Neural progenitor cell (in vitro differentiated cells): ENCODE measurements at regions not wholly inside any gene's neighbourhood (a gene's known extent, or its start where the extent isn't known, plus 50 kb on each side); places are given as distances from the start of the nearest gene placed in this dataset.

Source experiments
- DNase-seq: peaks from one replicate; pipeline ENCODE4 v3.0.0-alpha.2; 2016; ENCODE audit warnings: low spot score
- H2AFZ ChIP-seq: fragments of 200-600 bp; sonication (generic); replicated peaks from 2 replicates; pipeline ENCODE4 v1.6.1; 2016; ENCODE audit warnings: antibody characterized with exemption
- H3F3A ChIP-seq: fragments of 200-600 bp; sonication (generic); 2 replicates; pipeline ENCODE4 v1.6.1; 2016; ENCODE audit warnings: antibody characterized with exemption, low read depth
- H3K27ac ChIP-seq: fragments of 200-600 bp; sonication (generic); 2 replicates; pipeline ENCODE4 v1.5.1; 2016; ENCODE audit warnings: mild to moderate bottlenecking
- H3K27me3 ChIP-seq: fragments of 200-600 bp; sonication (generic); 2 replicates; pipeline ENCODE4 v1.6.1; 2016; ENCODE audit warnings: mild to moderate bottlenecking, moderate library complexity
- H3K36me3 ChIP-seq: fragments of 200-600 bp; sonication (generic); 2 replicates; pipeline ENCODE4 v1.5.1; 2016
- H3K4me1 ChIP-seq: fragments of 200-600 bp; sonication (generic); 2 replicates; pipeline ENCODE4 v1.6.1; 2016; ENCODE audit warnings: mixed run types
- H3K4me2 ChIP-seq: fragments of 200-600 bp; sonication (generic); 2 replicates; pipeline ENCODE4 v1.6.1; 2016
- H3K4me3 ChIP-seq: fragments of 200-600 bp; sonication (generic); 2 replicates; pipeline ENCODE4 v1.5.1; 2016
- H3K79me2 ChIP-seq: fragments of 200-600 bp; sonication (generic); 2 replicates; pipeline ENCODE4 v1.6.1; 2016; ENCODE audit warnings: low read depth
- H3K9ac ChIP-seq: fragments of 200-600 bp; sonication (generic); 2 replicates; pipeline ENCODE4 v1.6.1; 2016
- H3K9me3 ChIP-seq: fragments of 200-600 bp; sonication (generic); 2 replicates; pipeline ENCODE4 v1.5.1; 2016; ENCODE audit warnings: low read depth
- H4K20me1 ChIP-seq: fragments of 200-600 bp; sonication (generic); 2 replicates; pipeline ENCODE4 v1.6.1; 2016; ENCODE audit warnings: low read depth
- H3K27ac Mint-ChIP-seq: 3 replicates; pipeline ENCODE4 v1.8.0; 2021; ENCODE audit warnings: mixed read lengths
- H3K27me3 Mint-ChIP-seq: 2 replicates; pipeline ENCODE4 v1.8.0; 2022; ENCODE audit warnings: low read depth, mild to moderate bottlenecking, inconsistent platforms, moderate library complexity, mixed read lengths; ENCODE audit not compliant: insufficient read depth
- H3K36me3 Mint-ChIP-seq: 3 replicates; pipeline ENCODE4 v1.8.0; 2021; ENCODE audit warnings: mixed read lengths
- H3K4me1 Mint-ChIP-seq: 3 replicates; pipeline ENCODE4 v1.8.0; 2021; ENCODE audit warnings: mixed read lengths
- H3K4me3 Mint-ChIP-seq: 3 replicates; pipeline ENCODE4 v1.8.0; 2021; ENCODE audit warnings: mild to moderate bottlenecking, moderate library complexity, mixed read lengths
- H3K9me3 Mint-ChIP-seq: 3 replicates; pipeline ENCODE4 v1.8.0; 2020; ENCODE audit warnings: mixed read lengths
- EZH2 ChIP-seq: fragments of 200-600 bp; sonication (generic); IDR thresholded peaks from 2 replicates; pipeline ENCODE4 v1.6.1; 2017; ENCODE audit warnings: antibody characterized with exemption, mild to moderate bottlenecking, moderate library complexity
- EZH2phosphoT487 ChIP-seq: fragments of 200-600 bp; sonication (generic); IDR thresholded peaks from 2 replicates; pipeline ENCODE4 v1.6.1; 2017; ENCODE audit warnings: antibody characterized with exemption
- TF ChIP-seq, protein P1 (sequence below): fragments of 200-600 bp; sonication (generic); IDR thresholded peaks from 2 replicates; pipeline ENCODE4 v1.5.1; 2017; ENCODE audit warnings: antibody characterized with exemption, mild to moderate bottlenecking

- H3K27ac ChIP-seq, result no peak overlapping the region
- no peaks in the 10 kb centered on the region for H3K4me1 ChIP-seq
- DNase-seq, result no peak
- H3K4me3 ChIP-seq, result no peak overlapping the region
- no peaks in the 10 kb centered on the region for H3K36me3 Mint-ChIP-seq
- no peaks in the 10 kb centered on the region for H3K36me3 ChIP-seq
- no peak overlapping the region for H3K4me3 Mint-ChIP-seq
- H3F3A ChIP-seq, result no peaks in the 10 kb centered on the region
- H3K27me3 Mint-ChIP-seq, result peaks cover 6% of the 10 kb centered on the region
- H2AFZ ChIP-seq, result no peak overlapping the region
- no peak overlapping the region for H3K9ac ChIP-seq
- TF ChIP-seq, protein P1, sequence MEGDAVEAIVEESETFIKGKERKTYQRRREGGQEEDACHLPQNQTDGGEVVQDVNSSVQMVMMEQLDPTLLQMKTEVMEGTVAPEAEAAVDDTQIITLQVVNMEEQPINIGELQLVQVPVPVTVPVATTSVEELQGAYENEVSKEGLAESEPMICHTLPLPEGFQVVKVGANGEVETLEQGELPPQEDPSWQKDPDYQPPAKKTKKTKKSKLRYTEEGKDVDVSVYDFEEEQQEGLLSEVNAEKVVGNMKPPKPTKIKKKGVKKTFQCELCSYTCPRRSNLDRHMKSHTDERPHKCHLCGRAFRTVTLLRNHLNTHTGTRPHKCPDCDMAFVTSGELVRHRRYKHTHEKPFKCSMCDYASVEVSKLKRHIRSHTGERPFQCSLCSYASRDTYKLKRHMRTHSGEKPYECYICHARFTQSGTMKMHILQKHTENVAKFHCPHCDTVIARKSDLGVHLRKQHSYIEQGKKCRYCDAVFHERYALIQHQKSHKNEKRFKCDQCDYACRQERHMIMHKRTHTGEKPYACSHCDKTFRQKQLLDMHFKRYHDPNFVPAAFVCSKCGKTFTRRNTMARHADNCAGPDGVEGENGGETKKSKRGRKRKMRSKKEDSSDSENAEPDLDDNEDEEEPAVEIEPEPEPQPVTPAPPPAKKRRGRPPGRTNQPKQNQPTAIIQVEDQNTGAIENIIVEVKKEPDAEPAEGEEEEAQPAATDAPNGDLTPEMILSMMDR, result no peak
- TF ChIP-seq EZH2phosphoT487 (no peak), EZH2 (no peak)
- H3K27ac Mint-ChIP-seq, result no peak overlapping the region
- no peaks in the 10 kb centered on the region for H3K9me3 Mint-ChIP-seq
- no peaks in the 10 kb centered on the region for H3K79me2 ChIP-seq
- H3K4me2 ChIP-seq, result no peak overlapping the region
- no peaks in the 10 kb centered on the region for H3K4me1 Mint-ChIP-seq
- H4K20me1 ChIP-seq, result no peaks in the 10 kb centered on the region
- no peaks in the 10 kb centered on the region for H3K27me3 ChIP-seq
- no peaks in the 10 kb centered on the region for H3K9me3 ChIP-seq
These were observed 161.6 kb upstream of the MKLN1 start for GRCh38 chr7:131166066-131166465.

GRCh38 chr7:131170440-131171271, 157.0 kb upstream of the MKLN1 start:
- no peaks in the 10 kb centered on the region for H3K9me3 Mint-ChIP-seq
- no peaks in the 10 kb centered on the region for H3K36me3 ChIP-seq
- H4K20me1 ChIP-seq, result no peaks in the 10 kb centered on the region
- H3K9ac ChIP-seq, result no peak overlapping the region
- no peak overlapping the region for H3K27ac Mint-ChIP-seq
- TF ChIP-seq, protein P1, result no peak
- TF ChIP-seq EZH2phosphoT487 (no peak), EZH2 (no peak)
- no peaks in the 10 kb centered on the region for H3K9me3 ChIP-seq
- no peaks in the 10 kb centered on the region for H3K27me3 ChIP-seq
- H3K4me1 ChIP-seq, result no peaks in the 10 kb centered on the region
- H3F3A ChIP-seq, result no peaks in the 10 kb centered on the region
- H3K27ac ChIP-seq, result no peak overlapping the region
- H3K4me1 Mint-ChIP-seq, result no peaks in the 10 kb centered on the region
- H2AFZ ChIP-seq, result no peak overlapping the region
- H3K36me3 Mint-ChIP-seq, result no peaks in the 10 kb centered on the region
- peak; percentile 27 for DNase-seq
- no peak overlapping the region for H3K4me2 ChIP-seq
- H3K27me3 Mint-ChIP-seq, result peaks cover 2% of the 10 kb centered on the region
- no peak overlapping the region for H3K4me3 Mint-ChIP-seq
- H3K79me2 ChIP-seq, result no peaks in the 10 kb centered on the region
- no peak overlapping the region for H3K4me3 ChIP-seq

DNA sequence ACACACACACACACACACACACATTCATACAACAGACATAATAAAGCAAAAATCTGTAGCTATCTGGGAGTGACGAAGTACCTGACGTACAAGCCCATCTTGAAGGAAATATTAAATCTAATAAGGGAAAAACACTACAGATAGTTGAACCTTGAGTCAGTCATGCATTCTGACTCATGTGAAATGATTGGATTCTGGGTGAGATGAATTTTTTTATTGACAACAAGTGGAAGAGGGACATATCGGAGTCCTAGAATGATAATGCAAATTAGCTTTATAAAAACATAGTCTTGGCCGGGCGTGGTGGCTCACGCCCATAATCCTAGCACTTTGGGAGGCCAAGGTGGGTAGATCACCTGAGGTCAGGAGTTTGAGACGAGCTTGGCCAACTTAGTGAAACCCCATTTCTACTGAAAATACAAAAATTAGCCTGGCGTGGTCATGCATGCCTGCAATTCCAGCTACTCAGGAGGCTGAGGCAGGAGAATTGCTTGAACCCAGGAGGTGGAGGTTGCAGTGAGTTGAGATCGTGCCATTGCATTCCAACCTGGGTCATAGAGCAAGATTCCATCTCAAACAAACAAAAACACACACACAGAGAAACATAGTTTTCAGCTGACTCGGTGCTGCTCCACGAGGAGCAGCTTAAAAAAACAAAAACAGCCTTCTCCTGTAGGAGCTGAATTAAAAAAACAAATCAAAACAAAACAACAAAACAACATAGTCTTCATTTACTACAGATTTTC, 154.4 kb upstream of the MKLN1 start:
- Histone ChIP-seq H3F3A (no peaks in the 10 kb centered on the region), H2AFZ (no peak overlapping the region), H3K4me2 (no peak overlapping the region), H3K9ac (no peak overlapping the region), H3K4me1 (no peaks in the 10 kb centered on the region), H3K27me3 (no peaks in the 10 kb centered on the region), H3K4me3 (no peak overlapping the region), H4K20me1 (no peaks in the 10 kb centered on the region), H3K27ac (no peak overlapping the region), H3K79me2 (no peaks in the 10 kb centered on the region), H3K36me3 (no peaks in the 10 kb centered on the region), H3K9me3 (no peaks in the 10 kb centered on the region)
- no peaks in the 10 kb centered on the region for H3K4me1 Mint-ChIP-seq
- TF ChIP-seq, protein P1, result no peak
- TF ChIP-seq EZH2 (no peak), EZH2phosphoT487 (no peak)
- no peaks in the 10 kb centered on the region for H3K9me3 Mint-ChIP-seq
- peaks cover 2% of the 10 kb centered on the region for H3K27me3 Mint-ChIP-seq
- DNase-seq, result no peak
- no peak overlapping the region for H3K4me3 Mint-ChIP-seq
- no peak overlapping the region for H3K27ac Mint-ChIP-seq
- no peaks in the 10 kb centered on the region for H3K36me3 Mint-ChIP-seq
